Liver (tissue), 8 donors: ENCODE measurements at regions not wholly inside any gene's neighbourhood (a gene's known extent, or its start where the extent isn't known, plus 50 kb on each side); places are given as distances from the start of the nearest gene placed in this dataset.

Source experiments
- DNase-seq: peaks from one replicate; pipeline ENCODE4 v3.0.0-alpha.2; 2017; ENCODE audit warnings: low spot score
- H3K27ac ChIP-seq, 2 donors: one replicate each; pipeline ENCODE4 v1.7.0; 2013; ENCODE audit warnings: inconsistent platforms in 2 of 2, low read length in 2 of 2, control low read depth in 1 of 2, low read depth in 1 of 2, mild to moderate bottlenecking in 1 of 2
- H3K27me3 ChIP-seq, 4 donors: one replicate each; pipeline versions ENCODE4 v1.6.1 to v1.7.0; 2013; ENCODE audit warnings: low read length in 3 of 4, inconsistent platforms in 1 of 4, mild to moderate bottlenecking in 1 of 4, moderate library complexity in 1 of 4; ENCODE audit not compliant: control insufficient read depth in 4 of 4, insufficient read depth in 4 of 4
- H3K36me3 ChIP-seq, 4 donors: one replicate each; pipeline versions ENCODE4 v1.6.1 to v1.7.0; 2013; ENCODE audit warnings: low read length in 3 of 4, mild to moderate bottlenecking in 3 of 4, low read depth in 1 of 4, moderate library complexity in 1 of 4; ENCODE audit not compliant: control insufficient read depth in 4 of 4, insufficient read depth in 3 of 4
- H3K4me1 ChIP-seq, 4 donors: one replicate each; pipeline versions ENCODE4 v1.6.1 to v1.7.0; 2013; ENCODE audit warnings: low read length in 3 of 4, mild to moderate bottlenecking in 3 of 4, moderate library complexity in 1 of 4; ENCODE audit not compliant: control insufficient read depth in 4 of 4, insufficient read depth in 4 of 4
- H3K4me3 ChIP-seq, 3 donors: one replicate each; pipeline versions ENCODE4 v1.6.1 to v1.7.0; 2013; ENCODE audit warnings: low read length in 3 of 3, control low read depth in 1 of 3, low read depth in 1 of 3, mild to moderate bottlenecking in 1 of 3
- H3K9ac ChIP-seq, 2 donors: one replicate each; pipeline ENCODE4 v1.7.0; 2013; ENCODE audit warnings: low read length in 2 of 2, mild to moderate bottlenecking in 2 of 2, moderate library complexity in 2 of 2, control low read depth in 1 of 2, low read depth in 1 of 2
- H3K9me3 ChIP-seq, 4 donors: one replicate each; pipeline versions ENCODE4 v1.6.1 to v1.7.0; 2013; ENCODE audit warnings: low read length in 3 of 4; ENCODE audit not compliant: control insufficient read depth in 4 of 4
- EGR1 ChIP-seq, 2 donors: IDR thresholded peaks; 2 replicates each; pipeline ENCODE4 v1.6.1; 2016 to 2018; ENCODE audit warnings: antibody characterized with exemption in 2 of 2, low read depth in 2 of 2
- FOXA1 ChIP-seq: IDR thresholded peaks from 2 replicates; pipeline ENCODE4 v1.6.1; 2016; ENCODE audit warnings: antibody characterized with exemption
- FOXA2 ChIP-seq: IDR thresholded peaks from 2 replicates; pipeline ENCODE4 v1.6.1; 2016; ENCODE audit warnings: antibody characterized with exemption
- GABPA ChIP-seq, 2 donors: IDR thresholded peaks in 1 of 2; conservative IDR thresholded peaks in 1 of 2; 2 replicates each; pipeline ENCODE4 v1.6.1; 2016; ENCODE audit warnings: antibody characterized with exemption in 2 of 2, mild to moderate bottlenecking in 1 of 2, moderate library complexity in 1 of 2
- HNF4A ChIP-seq, 2 donors: conservative IDR thresholded peaks; 2 replicates each; pipeline ENCODE4 v1.6.1; 2016; ENCODE audit warnings: antibody characterized with exemption in 2 of 2, mild to moderate bottlenecking in 2 of 2
- HNF4G ChIP-seq: IDR thresholded peaks from 2 replicates; pipeline ENCODE4 v1.6.1; 2016; ENCODE audit warnings: antibody characterized with exemption
- JUND ChIP-seq, 2 donors: IDR thresholded peaks; 2 replicates each; pipeline ENCODE4 v1.6.1; 2016; ENCODE audit warnings: antibody characterized with exemption in 2 of 2
- NR2F2 ChIP-seq: IDR thresholded peaks from 2 replicates; pipeline ENCODE4 v1.6.1; 2016; ENCODE audit warnings: antibody characterized with exemption
- RAD21 ChIP-seq, 2 donors: IDR thresholded peaks; 2 replicates each; pipeline ENCODE4 v1.6.1; 2016; ENCODE audit warnings: antibody characterized with exemption in 2 of 2, mild to moderate bottlenecking in 2 of 2
- RXRA ChIP-seq, 2 donors: IDR thresholded peaks; 2 replicates each; pipeline ENCODE4 v1.6.1; 2017 to 2018; ENCODE audit warnings: antibody characterized with exemption in 2 of 2, mild to moderate bottlenecking in 1 of 2
- SP1 ChIP-seq: IDR thresholded peaks from 2 replicates; pipeline ENCODE4 v1.6.1; 2018; ENCODE audit warnings: antibody characterized with exemption, mild to moderate bottlenecking
- TAF1 ChIP-seq: conservative IDR thresholded peaks from 2 replicates; pipeline ENCODE4 v1.6.1; 2016; ENCODE audit warnings: antibody characterized with exemption, mild to moderate bottlenecking
- YY1 ChIP-seq: IDR thresholded peaks from 2 replicates; pipeline ENCODE4 v1.6.1; 2016; ENCODE audit warnings: antibody characterized with exemption, mild to moderate bottlenecking
- WGBS: extraction: QIAGEN DNeasy Blood & Tissue Kit; methylation state at CpG from one replicate; pipeline ENCODE4 v1.1.7; 2013; 5-methylcytosine and 5-hydroxymethylcytosine counted together
- TF ChIP-seq, protein P1 (sequence below): IDR thresholded peaks from 2 replicates; pipeline ENCODE4 v1.6.1; 2016; ENCODE audit warnings: antibody characterized with exemption
- TF ChIP-seq, protein P2 (sequence below): fragments of 150-350 bp; IDR thresholded peaks from 2 replicates; pipeline ENCODE4 v1.5.1; 2017; ENCODE audit warnings: improper control_type of control experiment, low read depth, low read length; ENCODE audit not compliant: missing input control
- TF ChIP-seq, protein P3 (sequence below): IDR thresholded peaks from 2 replicates; pipeline ENCODE4 v1.6.1; 2016; ENCODE audit warnings: antibody characterized with exemption
- TF ChIP-seq, protein P4 (sequence below): IDR thresholded peaks from 2 replicates; pipeline ENCODE4 v1.6.1; 2016; ENCODE audit warnings: antibody characterized with exemption, mild to moderate bottlenecking
- TF ChIP-seq, protein P5 (sequence below): IDR thresholded peaks from 2 replicates; pipeline ENCODE4 v1.6.1; 2016; ENCODE audit warnings: antibody characterized with exemption
- donor health status: healthy.
- donor health status: healthy.
- donor health status: healthy.
- donor health status: healthy.
- donor health status: healthy.

DNA sequence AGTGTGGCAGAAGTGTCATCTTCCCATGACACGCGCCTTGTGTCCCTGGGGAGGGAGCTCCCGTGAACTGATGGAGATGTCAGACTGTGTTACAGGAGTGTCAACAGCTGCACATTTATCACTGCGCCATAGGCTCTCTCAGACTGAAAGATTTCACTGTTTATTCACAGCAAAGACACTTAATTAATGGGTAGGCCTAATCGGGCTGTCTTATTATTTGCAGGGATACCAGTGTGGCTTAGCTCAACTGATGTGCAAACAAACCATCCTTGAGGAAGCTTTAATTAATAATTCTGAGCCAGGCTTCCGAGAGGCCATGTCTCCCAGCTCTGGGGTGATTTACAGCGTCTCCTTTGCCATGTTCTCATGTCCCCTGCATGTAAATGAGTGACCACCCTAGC, 771.0 kb downstream of the QKI start:
- H3K4me3 ChIP-seq, result no peak overlapping the region
- no peaks in the 10 kb centered on the region for H3K36me3 ChIP-seq
- no peak overlapping the region for H3K27ac ChIP-seq
- no peaks in the 10 kb centered on the region for H3K9me3 ChIP-seq
- DNase-seq, result no peak
- no peaks in the 10 kb centered on the region for H3K27me3 ChIP-seq
- H3K4me1 ChIP-seq, result peaks cover 0 to 1% (median 0%) of the 10 kb centered on the region in 4 donors
- WGBS, result 66% methylated on average over 7 of the region's 7 CpGs
- TF ChIP-seq NR2F2 (no peak), GABPA (IDR thresholded peaks at IDR 0.05 in 1 of 2, conservative IDR thresholded peaks at IDR 0.05 in 1 of 2) (no peak), FOXA2 (no peak), RAD21 (IDR thresholded peaks at IDR 0.05) (no peak), HNF4A (conservative IDR thresholded peaks at IDR 0.05) (no peak), JUND (IDR thresholded peaks at IDR 0.05) (no peak), FOXA1 (no peak), RXRA (IDR thresholded peaks at IDR 0.05) (no peak), EGR1 (IDR thresholded peaks at IDR 0.05; ENCODE audit: low read depth in 2 of 2) (no peak), SP1 (no peak)
- TF ChIP-seq, protein P1, sequence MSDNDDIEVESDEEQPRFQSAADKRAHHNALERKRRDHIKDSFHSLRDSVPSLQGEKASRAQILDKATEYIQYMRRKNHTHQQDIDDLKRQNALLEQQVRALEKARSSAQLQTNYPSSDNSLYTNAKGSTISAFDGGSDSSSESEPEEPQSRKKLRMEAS, result no peak
- TF ChIP-seq, protein P2, sequence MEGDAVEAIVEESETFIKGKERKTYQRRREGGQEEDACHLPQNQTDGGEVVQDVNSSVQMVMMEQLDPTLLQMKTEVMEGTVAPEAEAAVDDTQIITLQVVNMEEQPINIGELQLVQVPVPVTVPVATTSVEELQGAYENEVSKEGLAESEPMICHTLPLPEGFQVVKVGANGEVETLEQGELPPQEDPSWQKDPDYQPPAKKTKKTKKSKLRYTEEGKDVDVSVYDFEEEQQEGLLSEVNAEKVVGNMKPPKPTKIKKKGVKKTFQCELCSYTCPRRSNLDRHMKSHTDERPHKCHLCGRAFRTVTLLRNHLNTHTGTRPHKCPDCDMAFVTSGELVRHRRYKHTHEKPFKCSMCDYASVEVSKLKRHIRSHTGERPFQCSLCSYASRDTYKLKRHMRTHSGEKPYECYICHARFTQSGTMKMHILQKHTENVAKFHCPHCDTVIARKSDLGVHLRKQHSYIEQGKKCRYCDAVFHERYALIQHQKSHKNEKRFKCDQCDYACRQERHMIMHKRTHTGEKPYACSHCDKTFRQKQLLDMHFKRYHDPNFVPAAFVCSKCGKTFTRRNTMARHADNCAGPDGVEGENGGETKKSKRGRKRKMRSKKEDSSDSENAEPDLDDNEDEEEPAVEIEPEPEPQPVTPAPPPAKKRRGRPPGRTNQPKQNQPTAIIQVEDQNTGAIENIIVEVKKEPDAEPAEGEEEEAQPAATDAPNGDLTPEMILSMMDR, result no peak
- TF ChIP-seq, protein P3, sequence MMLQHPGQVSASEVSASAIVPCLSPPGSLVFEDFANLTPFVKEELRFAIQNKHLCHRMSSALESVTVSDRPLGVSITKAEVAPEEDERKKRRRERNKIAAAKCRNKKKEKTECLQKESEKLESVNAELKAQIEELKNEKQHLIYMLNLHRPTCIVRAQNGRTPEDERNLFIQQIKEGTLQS, result no peak
- no peak overlapping the region for H3K9ac ChIP-seq

DNA sequence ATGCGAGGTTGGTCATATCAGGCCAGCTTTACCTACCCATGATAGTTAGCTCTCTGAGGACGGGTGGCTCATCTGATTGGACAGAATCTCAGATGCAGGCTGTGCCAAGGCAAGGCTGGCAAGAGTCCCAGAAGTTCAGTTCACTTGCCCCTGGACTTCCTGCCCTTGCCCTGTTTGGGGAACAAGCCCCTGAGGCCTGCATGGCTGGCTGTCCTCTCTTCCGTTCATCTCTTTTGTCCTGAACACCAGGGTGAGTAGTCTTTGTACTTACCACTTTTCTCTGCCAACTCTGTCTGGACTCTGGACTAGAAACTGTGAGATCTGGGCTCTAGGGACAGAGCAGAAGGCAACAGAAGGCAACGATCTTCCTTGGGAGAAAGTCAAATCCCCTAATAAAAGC, 769.9 kb downstream of the QKI start:
- no peak for DNase-seq
- Histone ChIP-seq H3K9me3 (no peaks in the 10 kb centered on the region), H3K4me3 (no peak overlapping the region), H3K36me3 (no peaks in the 10 kb centered on the region), H3K27me3 (no peaks in the 10 kb centered on the region), H3K27ac (no peak overlapping the region), H3K9ac (no peak overlapping the region), H3K4me1 (peaks cover 0 to 1% (median 0%) of the 10 kb centered on the region in 4 donors)
- TF ChIP-seq GABPA (IDR thresholded peaks at IDR 0.05 in 1 of 2, conservative IDR thresholded peaks at IDR 0.05 in 1 of 2) (no peak), SP1 (no peak), TAF1 (no peak), JUND (IDR thresholded peaks at IDR 0.05) (no peak), EGR1 (IDR thresholded peaks at IDR 0.05; ENCODE audit: low read depth in 2 of 2) (no peak), RAD21 (IDR thresholded peaks at IDR 0.05) (no peak), HNF4A (conservative IDR thresholded peaks at IDR 0.05) (peak; percentile 47 to 76), YY1 (no peak), FOXA2 (no peak), HNF4G (no peak), FOXA1 (no peak), RXRA (IDR thresholded peaks at IDR 0.05) (peak in 1 of 2 donors; percentile 41), NR2F2 (no peak)
- TF ChIP-seq, protein P4, sequence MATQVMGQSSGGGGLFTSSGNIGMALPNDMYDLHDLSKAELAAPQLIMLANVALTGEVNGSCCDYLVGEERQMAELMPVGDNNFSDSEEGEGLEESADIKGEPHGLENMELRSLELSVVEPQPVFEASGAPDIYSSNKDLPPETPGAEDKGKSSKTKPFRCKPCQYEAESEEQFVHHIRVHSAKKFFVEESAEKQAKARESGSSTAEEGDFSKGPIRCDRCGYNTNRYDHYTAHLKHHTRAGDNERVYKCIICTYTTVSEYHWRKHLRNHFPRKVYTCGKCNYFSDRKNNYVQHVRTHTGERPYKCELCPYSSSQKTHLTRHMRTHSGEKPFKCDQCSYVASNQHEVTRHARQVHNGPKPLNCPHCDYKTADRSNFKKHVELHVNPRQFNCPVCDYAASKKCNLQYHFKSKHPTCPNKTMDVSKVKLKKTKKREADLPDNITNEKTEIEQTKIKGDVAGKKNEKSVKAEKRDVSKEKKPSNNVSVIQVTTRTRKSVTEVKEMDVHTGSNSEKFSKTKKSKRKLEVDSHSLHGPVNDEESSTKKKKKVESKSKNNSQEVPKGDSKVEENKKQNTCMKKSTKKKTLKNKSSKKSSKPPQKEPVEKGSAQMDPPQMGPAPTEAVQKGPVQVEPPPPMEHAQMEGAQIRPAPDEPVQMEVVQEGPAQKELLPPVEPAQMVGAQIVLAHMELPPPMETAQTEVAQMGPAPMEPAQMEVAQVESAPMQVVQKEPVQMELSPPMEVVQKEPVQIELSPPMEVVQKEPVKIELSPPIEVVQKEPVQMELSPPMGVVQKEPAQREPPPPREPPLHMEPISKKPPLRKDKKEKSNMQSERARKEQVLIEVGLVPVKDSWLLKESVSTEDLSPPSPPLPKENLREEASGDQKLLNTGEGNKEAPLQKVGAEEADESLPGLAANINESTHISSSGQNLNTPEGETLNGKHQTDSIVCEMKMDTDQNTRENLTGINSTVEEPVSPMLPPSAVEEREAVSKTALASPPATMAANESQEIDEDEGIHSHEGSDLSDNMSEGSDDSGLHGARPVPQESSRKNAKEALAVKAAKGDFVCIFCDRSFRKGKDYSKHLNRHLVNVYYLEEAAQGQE, result no peak
- TF ChIP-seq, protein P3, result no peak
- TF ChIP-seq, protein P2, result no peak
- TF ChIP-seq, protein P1, result no peak
- TF ChIP-seq, protein P5, sequence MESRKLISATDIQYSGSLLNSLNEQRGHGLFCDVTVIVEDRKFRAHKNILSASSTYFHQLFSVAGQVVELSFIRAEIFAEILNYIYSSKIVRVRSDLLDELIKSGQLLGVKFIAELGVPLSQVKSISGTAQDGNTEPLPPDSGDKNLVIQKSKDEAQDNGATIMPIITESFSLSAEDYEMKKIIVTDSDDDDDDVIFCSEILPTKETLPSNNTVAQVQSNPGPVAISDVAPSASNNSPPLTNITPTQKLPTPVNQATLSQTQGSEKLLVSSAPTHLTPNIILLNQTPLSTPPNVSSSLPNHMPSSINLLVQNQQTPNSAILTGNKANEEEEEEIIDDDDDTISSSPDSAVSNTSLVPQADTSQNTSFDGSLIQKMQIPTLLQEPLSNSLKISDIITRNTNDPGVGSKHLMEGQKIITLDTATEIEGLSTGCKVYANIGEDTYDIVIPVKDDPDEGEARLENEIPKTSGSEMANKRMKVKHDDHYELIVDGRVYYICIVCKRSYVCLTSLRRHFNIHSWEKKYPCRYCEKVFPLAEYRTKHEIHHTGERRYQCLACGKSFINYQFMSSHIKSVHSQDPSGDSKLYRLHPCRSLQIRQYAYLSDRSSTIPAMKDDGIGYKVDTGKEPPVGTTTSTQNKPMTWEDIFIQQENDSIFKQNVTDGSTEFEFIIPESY, result no peak
- 38% methylated on average over 4 of the region's 4 CpGs for WGBS
